SK-N-SH treated with all-trans-retinoic acid at 6 μM for 48 hours (cell line): ENCODE measurements at regions not wholly inside any gene's neighbourhood (a gene's known extent, or its start where the extent isn't known, plus 50 kb on each side); places are given as distances from the start of the nearest gene placed in this dataset.

Experiments used
- BACH2 ChIP-seq: fragments of 250-450 bp; sonication (Bioruptor Pico); IDR thresholded peaks from 2 replicates; pipeline ENCODE4 v1.9.0; 2021; ENCODE audit warnings: mild to moderate bottlenecking, borderline replicate concordance
- ESRRG ChIP-seq: fragments of 250-450 bp; sonication (Bioruptor Pico); IDR thresholded peaks from 2 replicates; pipeline ENCODE4 v1.6.1; 2021; ENCODE audit warnings: mild to moderate bottlenecking
- GLIS3 ChIP-seq: fragments of 250-450 bp; sonication (Bioruptor Pico); IDR thresholded peaks from 2 replicates; pipeline ENCODE4 v1.5.0; 2020; ENCODE audit warnings: mild to moderate bottlenecking, moderate library complexity
- PATZ1 ChIP-seq: fragments of 250-450 bp; sonication (Bioruptor Pico); IDR thresholded peaks from 2 replicates; pipeline ENCODE4 v1.8.0; 2020; ENCODE audit warnings: mild to moderate bottlenecking, moderate library complexity, borderline replicate concordance
- ZFP3 ChIP-seq: fragments of 250-450 bp; sonication (Bioruptor Pico); IDR thresholded peaks from 2 replicates; pipeline ENCODE4 v1.5.0; 2020; ENCODE audit warnings: mild to moderate bottlenecking, moderate library complexity
- ZFP30 ChIP-seq: fragments of 450-650 bp; formaldehyde crosslinking; IDR thresholded peaks from 2 replicates; pipeline ENCODE4 v1.5.0; 2022; ENCODE audit warnings: mild to moderate bottlenecking, moderate library complexity

GRCh38 chr16:85508993-85509392 is 104.1 kb upstream of the GSE1 start:
- TF ChIP-seq ESRRG (CRISPR knock-in tag) (no peak), PATZ1 (CRISPR knock-in tag) (no peak), ZFP30 (no peak), BACH2 (CRISPR knock-in tag) (no peak), GLIS3 (no peak), ZFP3 (CRISPR knock-in tag) (no peak)
